Activated T-helper 17 cell treated with anti-CD3 and anti-CD28 coated beads, Interleukin-2, amount 50 U/mL, for 72 hours (primary cell): ENCODE measurements at regions not wholly inside any gene's neighbourhood (a gene's known extent, or its start where the extent isn't known, plus 50 kb on each side); places are given as distances from the start of the nearest gene placed in this dataset.

Source experiments
- ATAC-seq: fragments of 150-1000 bp; cut with Tn5 transposase; replicated peaks from 2 replicates; pipeline ENCODE4 v1.10.0; 2021; ENCODE audit warnings: mild to moderate bottlenecking, moderate library complexity
- H3K27ac Mint-ChIP-seq: one replicate; pipeline ENCODE4 v1.8.0; 2022; ENCODE audit warnings: mixed read lengths
- H3K27me3 Mint-ChIP-seq: one replicate; pipeline ENCODE4 v1.8.0; 2022; ENCODE audit warnings: mixed read lengths
- H3K36me3 Mint-ChIP-seq: one replicate; pipeline ENCODE4 v1.8.0; 2022; ENCODE audit warnings: low read depth, mild to moderate bottlenecking, mixed read lengths
- H3K4me1 Mint-ChIP-seq: one replicate; pipeline ENCODE4 v1.8.0; 2022; ENCODE audit warnings: mixed read lengths
- H3K4me3 Mint-ChIP-seq: one replicate; pipeline ENCODE4 v1.8.0; 2022; ENCODE audit warnings: mild to moderate bottlenecking, mixed read lengths
- H3K9me3 Mint-ChIP-seq: one replicate; pipeline ENCODE4 v1.8.0; 2022; ENCODE audit warnings: mixed read lengths

DNA sequence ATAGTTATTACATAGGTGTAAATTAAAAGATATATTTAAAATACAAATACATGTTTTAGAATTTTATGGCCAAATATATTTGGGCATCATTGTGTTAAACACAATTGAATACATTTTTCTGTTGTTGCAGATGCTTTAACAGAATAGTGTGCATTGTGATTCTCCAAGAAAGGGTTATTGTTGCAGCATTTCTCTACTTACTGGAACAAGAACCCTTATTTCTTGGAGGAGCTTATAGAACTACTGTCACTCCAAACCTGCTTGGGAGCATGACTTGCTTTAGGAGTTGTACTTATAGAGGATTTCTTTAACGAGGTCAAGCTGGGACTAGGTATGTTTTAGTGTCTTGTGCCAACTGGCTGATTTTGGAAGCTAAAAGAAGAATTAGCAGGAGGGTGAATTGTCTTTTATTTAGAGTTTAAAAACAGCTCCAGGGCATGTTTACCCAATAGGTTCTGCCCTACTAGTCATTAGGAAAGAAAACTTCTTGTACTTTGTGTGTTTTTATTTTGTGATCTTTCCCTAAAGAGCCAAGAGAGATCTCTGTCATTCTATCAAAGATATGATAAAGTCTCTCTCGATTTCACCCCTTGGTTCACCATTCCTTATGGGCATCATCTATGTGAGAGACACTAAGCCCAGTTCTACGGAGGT is 279.8 kb upstream of the SALL1 start:
- Mint-ChIP-seq H3K4me1 (no peaks in the 10 kb centered on the region), H3K27me3 (no peaks in the 10 kb centered on the region), H3K4me3 (no peak overlapping the region), H3K36me3 (no peaks in the 10 kb centered on the region), H3K9me3 (peaks cover 15% of the 10 kb centered on the region), H3K27ac (no peak overlapping the region)
- ATAC-seq, result no peak

DNA sequence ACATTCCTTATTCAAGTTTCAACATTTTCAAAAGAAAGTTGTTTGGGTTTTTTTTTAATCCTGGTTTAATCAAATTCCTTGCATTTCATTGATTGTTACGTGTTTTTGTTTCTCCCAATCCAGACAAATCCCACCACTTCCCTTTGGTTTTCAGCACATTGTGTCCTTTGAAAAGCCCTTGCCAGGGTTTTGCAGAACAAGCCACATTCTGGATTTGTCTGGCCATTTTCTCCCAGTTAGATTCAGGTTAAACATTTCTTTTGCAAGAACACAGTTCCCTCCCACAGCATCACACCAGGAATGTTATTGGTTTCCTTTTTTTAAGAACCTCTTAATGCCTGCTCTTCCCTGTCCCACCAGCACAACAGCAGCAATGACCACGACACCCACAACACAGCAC is 278.0 kb upstream of the SALL1 start:
- ATAC-seq, result no peak
- Mint-ChIP-seq H3K4me3 (no peak overlapping the region), H3K27ac (no peak overlapping the region), H3K36me3 (no peaks in the 10 kb centered on the region), H3K9me3 (peaks cover 15% of the 10 kb centered on the region), H3K4me1 (no peaks in the 10 kb centered on the region), H3K27me3 (no peaks in the 10 kb centered on the region)

DNA sequence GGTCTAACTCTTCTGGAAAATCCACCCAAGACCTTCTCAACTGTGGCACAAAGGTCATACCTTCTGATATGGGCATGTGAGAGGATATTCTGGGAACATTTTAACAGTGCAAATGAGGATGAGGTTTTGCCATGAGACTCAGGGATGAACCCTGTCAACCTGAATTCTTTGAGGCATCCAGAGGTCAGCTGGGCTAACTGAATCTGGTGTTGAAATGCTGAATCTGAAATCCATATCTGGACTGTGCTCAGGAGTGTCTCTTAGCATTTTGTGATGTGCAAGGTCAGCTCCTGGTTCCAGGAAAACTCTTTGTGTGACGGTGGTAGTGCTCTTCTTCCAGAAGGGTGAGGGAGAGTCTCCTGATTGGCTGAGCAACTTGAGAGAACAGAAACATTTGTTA is 276.0 kb upstream of the SALL1 start:
- Mint-ChIP-seq H3K9me3 (peaks cover 17% of the 10 kb centered on the region), H3K4me1 (no peaks in the 10 kb centered on the region), H3K4me3 (no peak overlapping the region), H3K27me3 (no peaks in the 10 kb centered on the region), H3K36me3 (no peaks in the 10 kb centered on the region), H3K27ac (no peak overlapping the region)
- ATAC-seq, result no peak

DNA sequence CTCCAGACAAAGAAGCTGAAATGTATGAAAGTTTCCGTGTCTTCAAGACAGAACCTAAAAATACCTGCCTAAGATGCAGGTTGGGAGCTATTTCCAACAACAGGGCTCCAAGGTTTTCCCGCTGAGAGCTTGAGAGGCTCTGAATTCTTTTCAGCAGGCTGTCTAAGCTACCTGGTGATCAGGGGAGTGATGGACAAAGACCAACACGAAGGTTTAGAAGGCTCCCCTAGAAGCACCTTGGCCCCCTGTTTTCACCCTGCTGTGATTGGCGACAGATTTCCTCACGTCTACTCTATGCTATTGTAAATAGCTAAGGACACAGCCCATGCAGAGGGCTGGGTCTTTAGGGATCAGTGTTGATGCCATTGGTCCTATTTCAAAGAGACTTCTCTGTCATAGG is 275.2 kb upstream of the SALL1 start:
- Mint-ChIP-seq H3K4me1 (no peaks in the 10 kb centered on the region), H3K27me3 (no peaks in the 10 kb centered on the region), H3K9me3 (peaks cover 17% of the 10 kb centered on the region), H3K27ac (no peak overlapping the region), H3K4me3 (no peak overlapping the region), H3K36me3 (no peaks in the 10 kb centered on the region)
- no peak for ATAC-seq

DNA sequence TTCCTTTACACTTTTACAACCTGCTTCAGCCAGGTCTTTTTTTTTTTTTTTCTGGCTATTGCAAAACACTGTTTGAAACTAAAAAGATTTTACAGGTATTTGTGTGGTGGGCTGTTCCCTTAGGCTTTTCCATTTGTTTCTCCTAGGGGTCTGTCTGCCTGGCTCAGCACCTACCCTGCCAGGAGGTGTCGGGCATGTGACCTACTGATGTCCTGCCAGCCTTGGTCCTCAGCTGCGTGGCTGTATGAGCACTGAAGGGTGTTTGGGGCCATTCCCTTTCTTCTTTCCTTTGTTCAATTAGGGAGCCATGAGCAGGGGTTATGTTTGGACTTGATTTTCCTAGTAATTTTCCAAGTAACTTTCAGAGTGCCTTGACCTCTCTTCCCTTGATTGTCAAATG is 269.2 kb upstream of the SALL1 start:
- no peaks in the 10 kb centered on the region for H3K4me1 Mint-ChIP-seq
- H3K27ac Mint-ChIP-seq, result no peak overlapping the region
- no peak overlapping the region for H3K4me3 Mint-ChIP-seq
- peaks cover 13% of the 10 kb centered on the region for H3K9me3 Mint-ChIP-seq
- H3K27me3 Mint-ChIP-seq, result no peaks in the 10 kb centered on the region
- no peak for ATAC-seq
- H3K36me3 Mint-ChIP-seq, result no peaks in the 10 kb centered on the region

DNA sequence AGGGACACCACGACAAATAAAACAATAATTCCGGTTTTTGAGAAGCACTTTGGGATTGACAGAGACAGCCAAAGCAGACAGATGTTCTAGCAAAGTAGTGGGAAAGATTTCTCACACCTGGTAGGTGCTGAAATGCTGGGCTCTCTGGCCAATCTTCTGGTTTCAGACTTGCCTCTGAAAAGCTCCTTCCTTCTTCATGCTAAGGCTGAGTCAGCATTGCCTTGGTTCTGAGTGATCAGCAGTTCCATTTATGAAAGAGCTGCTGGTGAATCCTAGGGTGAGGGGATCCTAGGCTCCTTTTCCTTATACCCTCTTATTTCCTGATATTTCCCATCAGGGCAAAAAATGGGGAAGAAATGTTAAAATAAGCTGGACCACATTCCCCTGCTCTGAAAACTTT is 268.7 kb upstream of the SALL1 start:
- no peak overlapping the region for H3K27ac Mint-ChIP-seq
- H3K4me3 Mint-ChIP-seq, result no peak overlapping the region
- peaks cover 13% of the 10 kb centered on the region for H3K9me3 Mint-ChIP-seq
- H3K36me3 Mint-ChIP-seq, result no peaks in the 10 kb centered on the region
- H3K27me3 Mint-ChIP-seq, result no peaks in the 10 kb centered on the region
- no peaks in the 10 kb centered on the region for H3K4me1 Mint-ChIP-seq
- ATAC-seq, result no peak

DNA sequence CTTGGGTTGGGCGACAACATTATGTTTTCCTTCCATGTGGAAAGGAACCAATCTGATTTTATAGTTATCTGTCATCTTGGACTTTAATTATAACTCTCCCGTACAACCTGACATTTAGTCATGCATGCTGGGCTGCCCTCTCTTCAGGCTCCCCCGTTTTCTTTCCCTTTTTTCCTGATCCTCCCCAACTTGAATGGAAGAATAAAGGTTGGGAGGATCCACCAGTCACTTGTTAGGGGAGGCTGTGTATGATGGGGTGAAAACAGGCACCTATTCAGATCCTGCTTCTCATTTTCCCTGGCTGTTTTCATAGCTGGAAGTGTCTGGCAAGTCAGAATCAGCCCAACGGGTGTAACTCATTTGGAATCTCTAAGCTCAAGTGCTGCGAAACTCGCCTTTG is 267.2 kb upstream of the SALL1 start:
- Mint-ChIP-seq H3K4me1 (no peaks in the 10 kb centered on the region), H3K27me3 (no peaks in the 10 kb centered on the region), H3K4me3 (no peak overlapping the region), H3K9me3 (peaks cover 13% of the 10 kb centered on the region), H3K27ac (no peak overlapping the region), H3K36me3 (no peaks in the 10 kb centered on the region)
- no peak for ATAC-seq

DNA sequence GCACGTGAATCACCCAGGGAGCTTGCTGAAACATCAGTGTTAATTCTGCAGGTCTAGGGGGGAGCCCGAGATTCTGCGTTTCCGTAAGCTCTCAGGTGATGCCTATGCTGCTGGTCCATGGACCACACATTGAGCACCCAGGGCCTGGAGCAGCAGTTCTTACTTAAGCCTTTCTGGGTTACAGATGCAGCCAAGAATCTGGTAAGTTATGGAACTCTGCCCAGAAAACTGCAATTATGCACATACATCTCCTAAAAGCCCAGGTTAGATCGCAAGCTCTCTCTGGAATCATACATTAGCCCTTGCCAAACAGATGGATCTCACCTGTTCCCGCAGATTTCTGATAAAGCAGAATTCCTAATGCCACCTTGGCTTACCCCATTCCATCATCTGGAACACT is 265.9 kb upstream of the SALL1 start:
- Mint-ChIP-seq H3K9me3 (peaks cover 15% of the 10 kb centered on the region), H3K4me3 (no peak overlapping the region), H3K4me1 (no peaks in the 10 kb centered on the region), H3K36me3 (no peaks in the 10 kb centered on the region), H3K27ac (no peak overlapping the region), H3K27me3 (no peaks in the 10 kb centered on the region)
- ATAC-seq, result no peak

DNA sequence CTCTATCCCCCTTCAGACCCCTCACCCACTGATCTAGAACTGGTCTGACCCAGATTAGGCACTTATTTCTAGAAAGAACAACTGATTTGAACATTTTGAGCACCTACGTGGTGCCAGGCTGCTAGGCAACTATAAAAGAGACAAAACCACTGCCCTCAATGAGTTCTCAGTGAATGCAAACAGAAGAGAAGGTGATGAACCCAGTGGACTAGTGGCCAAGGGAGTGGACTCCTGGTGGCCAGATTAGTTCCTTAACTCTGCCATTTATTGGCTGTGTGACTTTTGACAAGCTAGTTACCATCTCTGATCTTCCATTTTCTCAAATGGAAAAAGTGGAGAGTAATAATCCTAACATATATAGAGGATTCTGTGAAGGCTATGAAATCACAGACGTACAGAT is 259.1 kb upstream of the SALL1 start:
- Mint-ChIP-seq H3K27me3 (no peaks in the 10 kb centered on the region), H3K27ac (no peak overlapping the region), H3K4me3 (no peak overlapping the region), H3K4me1 (no peaks in the 10 kb centered on the region), H3K36me3 (no peaks in the 10 kb centered on the region), H3K9me3 (peaks cover 15% of the 10 kb centered on the region)
- ATAC-seq, result no peak

DNA sequence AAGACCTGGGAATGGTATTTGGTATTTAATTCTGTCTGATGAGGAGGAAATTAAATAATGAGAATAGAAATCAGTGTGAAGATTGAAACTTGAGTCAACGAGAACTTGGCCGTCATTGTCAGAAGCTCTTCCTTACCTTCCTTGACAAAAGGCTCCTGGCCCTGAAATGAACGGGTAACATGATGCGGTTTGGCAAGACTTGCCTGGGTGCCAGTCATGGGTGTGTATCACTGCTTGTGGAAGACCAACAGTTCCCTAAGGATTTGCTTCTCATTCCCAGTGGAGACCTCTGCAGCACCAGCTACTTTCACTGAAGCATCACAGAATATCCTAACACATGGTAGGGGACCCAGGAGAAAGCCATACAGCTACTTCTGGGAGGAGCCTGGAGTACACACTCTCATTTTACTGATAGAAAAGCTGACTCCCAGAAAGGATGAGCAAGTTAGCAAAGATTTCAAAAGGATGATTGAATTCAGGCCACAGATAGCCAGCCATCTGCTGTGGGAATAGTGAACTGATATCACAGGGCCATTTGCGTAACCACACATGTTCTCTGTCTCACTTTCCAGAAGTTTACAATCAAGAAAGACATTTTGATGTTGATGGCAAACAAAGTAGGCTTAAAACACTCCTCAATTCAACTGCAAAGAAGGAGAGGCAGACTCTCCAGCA is 258.1 kb upstream of the SALL1 start:
- H3K27ac Mint-ChIP-seq, result no peak overlapping the region
- no peaks in the 10 kb centered on the region for H3K36me3 Mint-ChIP-seq
- H3K9me3 Mint-ChIP-seq, result peaks cover 15% of the 10 kb centered on the region
- H3K4me1 Mint-ChIP-seq, result no peaks in the 10 kb centered on the region
- no peak for ATAC-seq
- H3K4me3 Mint-ChIP-seq, result no peak overlapping the region
- no peaks in the 10 kb centered on the region for H3K27me3 Mint-ChIP-seq

DNA sequence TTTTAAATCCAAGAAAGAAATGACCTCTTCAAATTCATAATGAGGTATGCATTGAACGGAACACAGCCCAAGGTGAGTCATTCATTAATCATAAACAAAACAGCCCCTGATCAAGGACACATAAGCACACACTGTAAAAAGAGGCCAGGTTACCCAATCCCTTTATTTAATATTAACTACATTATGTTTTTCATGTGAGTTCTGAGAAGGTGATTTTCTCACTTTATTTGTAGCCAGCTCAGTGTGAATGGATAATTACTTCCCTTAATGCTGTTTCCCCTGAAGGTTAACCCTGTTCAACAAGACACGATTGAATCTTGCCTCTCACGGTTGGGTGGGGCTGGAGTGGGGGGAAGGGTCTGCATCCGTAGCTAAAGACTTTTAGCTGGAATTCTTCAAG is 257.3 kb upstream of the SALL1 start:
- no peak overlapping the region for H3K4me3 Mint-ChIP-seq
- no peaks in the 10 kb centered on the region for H3K27me3 Mint-ChIP-seq
- H3K36me3 Mint-ChIP-seq, result no peaks in the 10 kb centered on the region
- H3K27ac Mint-ChIP-seq, result no peak overlapping the region
- no peak for ATAC-seq
- H3K4me1 Mint-ChIP-seq, result no peaks in the 10 kb centered on the region
- H3K9me3 Mint-ChIP-seq, result peaks cover 15% of the 10 kb centered on the region

DNA sequence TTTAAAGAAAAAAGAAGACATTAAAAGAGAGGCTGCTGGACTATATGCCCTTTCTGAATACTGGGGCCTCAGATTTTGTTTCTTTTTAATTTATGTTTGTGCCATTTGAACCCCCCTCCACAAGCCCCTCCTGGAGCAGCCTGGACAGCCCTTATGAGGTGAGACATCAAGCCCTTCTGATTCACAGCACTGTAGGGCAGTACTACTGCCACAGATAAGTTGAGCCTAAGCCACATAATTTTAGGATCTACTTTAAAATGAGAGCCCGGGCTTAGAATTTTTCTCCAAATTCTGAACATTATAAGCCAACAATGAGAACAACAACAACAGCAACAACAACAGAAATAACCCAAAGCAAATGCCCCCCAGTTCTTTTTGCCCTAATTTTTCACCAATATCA is 256.9 kb upstream of the SALL1 start:
- no peaks in the 10 kb centered on the region for H3K4me1 Mint-ChIP-seq
- no peaks in the 10 kb centered on the region for H3K36me3 Mint-ChIP-seq
- no peak for ATAC-seq
- peaks cover 15% of the 10 kb centered on the region for H3K9me3 Mint-ChIP-seq
- no peak overlapping the region for H3K27ac Mint-ChIP-seq
- H3K4me3 Mint-ChIP-seq, result no peak overlapping the region
- H3K27me3 Mint-ChIP-seq, result no peaks in the 10 kb centered on the region

DNA sequence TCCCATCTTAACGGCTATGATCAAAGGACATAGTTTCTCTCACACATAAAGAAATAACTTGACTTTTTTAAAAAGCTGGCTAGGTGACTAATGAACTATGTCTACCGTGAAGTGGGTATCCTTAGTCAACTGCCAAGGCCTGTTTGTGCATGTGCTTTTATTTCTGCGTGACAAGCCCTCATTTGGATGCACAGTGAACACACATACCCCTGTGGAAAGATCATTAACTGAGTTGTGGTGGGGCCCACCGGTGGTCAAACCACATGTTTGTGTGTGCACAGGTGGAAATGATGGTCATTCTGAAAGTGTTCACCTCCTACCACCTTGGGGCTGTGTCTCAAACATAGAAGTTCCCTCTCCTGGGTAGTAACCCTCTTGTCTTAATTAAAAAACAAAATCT is 256.1 kb upstream of the SALL1 start:
- Mint-ChIP-seq H3K4me1 (no peaks in the 10 kb centered on the region), H3K27me3 (no peaks in the 10 kb centered on the region), H3K36me3 (no peaks in the 10 kb centered on the region), H3K27ac (no peak overlapping the region), H3K9me3 (peaks cover 8% of the 10 kb centered on the region), H3K4me3 (no peak overlapping the region)
- no peak for ATAC-seq

DNA sequence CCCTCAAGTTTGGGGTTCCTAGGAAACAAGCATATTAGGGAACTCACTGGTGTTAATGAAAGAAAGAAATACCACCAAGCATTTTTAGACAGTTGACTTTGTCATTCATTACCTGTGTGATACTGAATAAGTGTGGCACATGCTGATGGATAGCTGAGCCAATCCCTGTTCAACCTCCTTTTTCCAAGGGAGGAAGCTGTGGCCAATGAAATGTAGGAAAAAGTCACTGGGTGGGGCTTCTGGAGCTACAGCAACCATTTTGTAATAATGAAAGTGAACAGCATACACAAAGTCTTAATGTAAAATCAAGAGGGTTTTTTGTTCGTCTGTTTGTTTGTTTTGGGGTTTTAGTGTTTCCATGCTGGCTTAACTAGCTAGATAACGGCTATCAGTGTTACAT is 254.3 kb upstream of the SALL1 start:
- Mint-ChIP-seq H3K4me1 (no peaks in the 10 kb centered on the region), H3K27me3 (no peaks in the 10 kb centered on the region), H3K9me3 (peaks cover 13% of the 10 kb centered on the region), H3K27ac (no peak overlapping the region), H3K36me3 (no peaks in the 10 kb centered on the region), H3K4me3 (no peak overlapping the region)
- no peak for ATAC-seq

DNA sequence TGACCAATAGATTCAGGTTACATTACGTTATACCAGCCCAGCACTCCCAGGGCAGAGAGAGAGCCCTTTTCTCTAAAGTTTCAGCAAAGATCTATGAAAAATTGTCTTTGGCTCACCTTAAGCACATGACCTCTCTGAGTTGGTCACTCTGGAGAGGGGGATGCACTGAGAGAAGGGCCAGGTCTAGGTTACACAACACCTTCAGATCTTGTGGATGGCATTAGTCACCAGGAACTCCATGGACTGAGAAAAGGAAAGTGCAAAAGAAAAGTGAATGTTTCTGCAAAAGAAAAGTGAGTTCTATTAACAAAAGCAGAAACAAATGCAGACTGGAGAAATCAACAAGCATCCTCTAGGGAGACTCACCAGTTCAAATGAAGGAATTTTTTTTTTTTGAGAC is 253.3 kb upstream of the SALL1 start:
- no peaks in the 10 kb centered on the region for H3K36me3 Mint-ChIP-seq
- no peak overlapping the region for H3K4me3 Mint-ChIP-seq
- no peak overlapping the region for H3K27ac Mint-ChIP-seq
- no peaks in the 10 kb centered on the region for H3K4me1 Mint-ChIP-seq
- H3K27me3 Mint-ChIP-seq, result no peaks in the 10 kb centered on the region
- no peak for ATAC-seq
- peaks cover 9% of the 10 kb centered on the region for H3K9me3 Mint-ChIP-seq

DNA sequence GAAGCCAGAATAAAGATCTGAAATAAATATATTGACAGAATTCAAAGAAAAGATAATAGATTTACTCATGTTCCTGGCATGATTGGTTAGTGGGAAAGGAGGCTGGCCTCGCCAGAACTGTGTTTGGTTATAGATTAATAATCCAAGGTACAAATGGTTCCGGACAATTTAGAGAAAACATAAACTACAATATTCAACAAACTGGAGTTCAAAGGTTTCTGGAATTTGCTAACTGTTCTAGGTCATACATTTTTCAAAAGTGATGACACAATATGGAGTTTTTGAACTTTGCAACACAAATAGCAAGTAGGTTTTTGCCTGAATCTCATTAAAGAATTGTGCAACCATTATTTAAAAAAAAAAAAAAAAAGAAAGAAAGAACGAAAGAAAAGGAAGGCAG is 251.7 kb upstream of the SALL1 start:
- no peak for ATAC-seq
- H3K4me3 Mint-ChIP-seq, result no peak overlapping the region
- no peak overlapping the region for H3K27ac Mint-ChIP-seq
- peaks cover 9% of the 10 kb centered on the region for H3K9me3 Mint-ChIP-seq
- no peaks in the 10 kb centered on the region for H3K4me1 Mint-ChIP-seq
- no peaks in the 10 kb centered on the region for H3K36me3 Mint-ChIP-seq
- no peaks in the 10 kb centered on the region for H3K27me3 Mint-ChIP-seq
